ENCODE measurements at regions not wholly inside any gene's neighbourhood (a gene's known extent, or its start where the extent isn't known, plus 50 kb on each side); places are given as distances from the start of the nearest gene placed in this dataset.

DNA sequence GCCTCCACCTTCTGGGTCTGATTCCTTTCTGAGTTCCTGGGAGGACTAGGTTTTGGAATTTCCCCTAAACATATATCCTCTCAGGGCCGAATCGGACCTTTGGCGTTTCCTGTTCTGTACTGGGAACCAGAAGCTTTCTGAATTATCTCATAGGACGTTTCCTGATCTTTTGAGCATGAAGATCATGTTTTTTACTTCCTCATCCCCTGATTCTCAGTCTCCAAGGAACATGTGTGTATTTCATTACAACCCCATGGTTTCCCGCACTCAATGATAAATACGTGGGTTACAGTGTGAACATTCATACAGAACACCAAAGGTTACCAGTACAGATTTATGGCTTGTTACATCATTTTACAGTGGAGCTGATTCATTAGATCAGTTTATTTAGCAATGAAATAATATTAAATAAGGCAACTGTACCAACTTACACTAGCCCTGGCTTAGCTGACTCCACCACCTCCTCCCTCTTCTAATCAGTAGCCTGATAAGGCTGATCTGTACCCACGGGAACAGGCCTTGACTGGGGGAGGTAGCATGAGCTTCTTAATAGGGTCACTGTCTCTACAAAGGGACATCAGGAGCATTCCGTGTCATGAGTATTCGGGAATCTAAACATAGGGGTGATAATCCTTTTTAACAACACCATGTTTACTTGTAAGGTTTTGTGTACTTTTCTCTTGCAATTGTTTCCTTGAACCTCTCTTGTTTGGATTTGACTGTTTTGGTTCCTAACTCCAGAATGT, 57.8 kb upstream of the ERRFI1 start:
- peak; percentile 92 for DNase-seq

DNA sequence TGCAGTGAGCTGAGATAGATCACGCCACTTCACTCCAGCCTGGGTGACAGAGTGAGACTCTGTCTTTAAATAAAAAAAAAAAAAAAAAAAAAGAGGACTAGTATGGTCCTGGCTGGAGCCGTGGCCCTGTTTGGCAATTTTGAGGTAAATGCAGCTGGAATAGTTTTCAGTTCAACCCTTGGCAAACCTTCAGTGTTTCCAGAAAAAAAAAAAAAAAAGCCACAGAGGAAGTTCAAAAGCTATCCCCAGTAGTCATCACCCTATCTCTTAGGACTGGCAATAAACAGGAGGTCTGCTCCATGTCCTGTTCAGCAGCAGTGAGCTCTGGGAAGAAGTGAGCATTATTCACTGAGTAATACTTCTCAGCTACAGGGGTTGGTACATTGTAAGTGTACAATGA, 56.8 kb upstream of the ERRFI1 start:
- DNase-seq: no peak

DNA sequence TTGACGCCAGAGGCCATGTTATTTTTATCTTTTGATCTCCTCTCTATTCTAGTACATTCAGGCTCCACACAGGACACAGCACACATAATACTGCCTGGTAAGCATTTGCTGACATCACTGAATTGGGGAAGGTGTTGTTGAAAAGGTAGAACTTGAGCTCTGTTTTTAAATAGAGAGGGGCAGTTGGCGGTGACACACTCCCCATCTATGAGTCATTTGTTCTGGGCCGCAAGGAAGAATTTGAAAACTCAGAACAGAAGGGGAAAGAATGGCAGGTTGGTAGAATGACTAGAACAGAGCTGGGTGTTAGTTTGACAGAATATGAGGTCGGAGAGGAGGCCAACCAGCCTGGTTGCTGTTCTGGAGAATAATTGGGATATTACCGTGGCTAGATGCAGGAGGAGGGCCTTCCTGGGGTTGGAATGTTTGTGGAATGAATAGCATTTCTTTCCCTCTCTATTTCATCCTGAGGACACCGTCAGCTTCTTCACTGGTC, 52.1 kb upstream of the ERRFI1 start:
- no peak for DNase-seq

DNA sequence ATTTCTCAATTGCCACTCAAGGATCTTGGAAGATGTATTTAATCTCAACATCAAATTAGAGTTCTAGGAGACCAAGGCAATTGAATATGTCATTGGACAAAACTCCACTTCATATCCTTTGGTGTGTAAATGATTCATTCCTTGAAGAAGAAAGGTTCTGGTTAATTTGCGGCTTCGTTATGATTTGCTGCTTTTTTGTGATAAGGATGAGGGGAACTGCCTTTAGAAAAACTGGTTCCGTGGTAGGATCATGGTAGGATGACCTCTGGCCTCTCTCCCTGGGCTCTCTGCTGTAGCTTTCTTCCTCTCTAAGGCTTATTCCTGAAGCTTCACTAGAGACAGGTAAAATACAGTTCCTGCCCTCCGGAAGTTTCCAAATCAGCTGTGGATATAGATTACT, 51.5 kb upstream of the ERRFI1 start:
- DNase-seq: no peak

DNA sequence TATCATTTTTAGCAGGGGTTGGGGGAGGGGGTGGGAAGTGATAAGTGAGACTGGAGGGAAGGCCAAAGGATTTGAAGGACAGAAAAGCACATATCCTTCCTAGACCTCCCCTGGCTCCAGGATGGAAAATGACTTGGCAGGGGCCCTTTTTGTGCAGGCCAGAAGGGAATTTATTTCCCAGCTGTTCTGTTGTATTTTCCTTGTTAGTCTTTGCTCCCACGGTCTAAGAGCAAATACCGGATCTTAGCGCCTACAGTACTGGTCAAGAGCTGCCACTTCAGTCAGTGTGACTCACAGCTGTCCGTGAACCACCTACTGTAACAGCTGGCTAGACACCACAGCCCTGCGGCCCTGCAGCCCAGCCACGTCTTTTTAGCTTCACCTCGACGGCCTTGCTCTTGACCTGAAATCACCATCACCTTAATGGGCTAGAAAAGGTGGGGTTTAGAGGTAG, 51.0 kb upstream of the ERRFI1 start:
- no peak for DNase-seq

DNA sequence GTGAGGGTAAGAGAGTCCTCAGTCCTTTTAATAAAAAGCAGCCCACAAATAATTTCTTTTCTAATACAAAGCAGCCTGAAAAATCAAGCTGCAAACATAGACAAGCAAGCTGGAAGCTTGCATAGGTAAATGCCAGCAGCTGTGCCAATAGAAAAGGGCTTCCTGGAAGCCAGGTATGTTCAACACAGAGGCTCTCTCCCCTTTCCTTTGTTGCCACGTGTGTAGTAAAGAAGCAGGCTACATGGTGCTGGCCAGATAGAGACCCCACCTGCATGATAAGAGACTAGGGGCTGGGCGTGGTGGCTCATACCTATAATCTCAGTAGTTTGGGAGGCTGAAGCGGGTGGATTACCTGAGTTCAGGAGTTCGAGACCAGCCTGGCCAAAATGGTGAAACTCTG, 50.1 kb upstream of the ERRFI1 start:
- DNase-seq: no peak

All from suppressor macrophage treated with lipopolysaccharide for 4 hours (primary cell).